IMR-90 (cell line): ENCODE measurements at regions not wholly inside any gene's neighbourhood (a gene's known extent, or its start where the extent isn't known, plus 50 kb on each side); places are given as distances from the start of the nearest gene placed in this dataset.
"Not testable (repeated sequence)": the region's sequence is repeated elsewhere in the genome, so short reads cannot be mapped to it uniquely, and the experiment has no call there.

Experiments
- ATAC-seq: fragments of 200-7000 bp; cut with Tn5 transposase; 2 replicates; pipeline ENCODE4 v1.9.1; 2020; ENCODE audit warnings: low read depth, mild to moderate bottlenecking, moderate library complexity
- BruUV-seq: library from RNA; stranded (reverse); fragments of 400-500 nt; replicated peaks from 2 replicates; lab custom pipeline; 2021; lab: Mats Ljungman, UMichigan
- CTCF ChIA-PET: fragments of 300-600 bp; formaldehyde crosslinking; extraction: SDS; loops from one replicate; lab custom pipeline; 2021; ENCODE audit warnings: antibody characterized with exemption; lab: Yijun Ruan, JAX
- POLR2A ChIA-PET: fragments of 300-600 bp; sonication (Branson Sonifier 250); formaldehyde crosslinking; loops from one replicate; lab custom pipeline; 2022; ENCODE audit warnings: antibody characterized with exemption; ENCODE audit not compliant: unreplicated experiment; lab: Charles Lee
- DNase-seq: peaks from one replicate; pipeline ENCODE4 v3.0.0; 2013
- H2AFZ ChIP-seq: replicated peaks from 2 replicates; pipeline ENCODE3; 2013; ENCODE audit warnings: low read length, mild to moderate bottlenecking; ENCODE audit not compliant: poor library complexity
- H2AK5ac ChIP-seq: 2 replicates; pipeline ENCODE4 v1.6.1; 2013; ENCODE audit warnings: low read depth, low read length, inconsistent platforms
- H2AK9ac ChIP-seq: replicated peaks from 2 replicates; pipeline ENCODE3; 2013; ENCODE audit warnings: mild to moderate bottlenecking, low read depth, low read length, moderate library complexity; ENCODE audit not compliant: poor library complexity
- H2BK120ac ChIP-seq: 2 replicates; pipeline ENCODE4 v1.6.1; 2013; ENCODE audit warnings: low read depth, low read length, inconsistent platforms
- H2BK15ac ChIP-seq: 3 replicates; pipeline ENCODE4 v1.6.1; 2013; ENCODE audit warnings: low read depth, low read length, inconsistent platforms
- H2BK20ac ChIP-seq: 2 replicates; pipeline ENCODE4 v1.6.1; 2013; ENCODE audit warnings: low read depth, mild to moderate bottlenecking, inconsistent platforms, low read length, moderate library complexity
- H2BK5ac ChIP-seq: 2 replicates; pipeline ENCODE4 v1.6.1; 2013; ENCODE audit warnings: mild to moderate bottlenecking, low read depth, low read length, inconsistent platforms; ENCODE audit not compliant: poor library complexity, severe bottlenecking
- H3K14ac ChIP-seq: replicated peaks from 2 replicates; pipeline ENCODE4 v1.6.1; 2013; ENCODE audit warnings: low read depth, low read length, inconsistent platforms
- H3K18ac ChIP-seq: 2 replicates; pipeline ENCODE4 v1.6.1; 2013; ENCODE audit warnings: low read depth, low read length, control low read depth
- H3K23ac ChIP-seq: 2 replicates; pipeline ENCODE4 v1.6.1; 2013; ENCODE audit warnings: low read depth, low read length, inconsistent platforms
- H3K27ac ChIP-seq: 2 replicates; pipeline ENCODE4 v1.5.1; 2013; ENCODE audit warnings: mild to moderate bottlenecking, control low read depth, low read length; ENCODE audit not compliant: insufficient read depth
- H3K27me3 ChIP-seq: 2 replicates; pipeline ENCODE4 v1.6.1; 2013; ENCODE audit warnings: low read length; ENCODE audit not compliant: control insufficient read depth, insufficient read depth
- H3K36me3 ChIP-seq: 2 replicates; pipeline ENCODE4 v1.6.1; 2013; ENCODE audit warnings: low read length, mixed read lengths; ENCODE audit not compliant: control insufficient read depth, insufficient read depth
- H3K4ac ChIP-seq: 2 replicates; pipeline ENCODE4 v1.6.1; 2013; ENCODE audit warnings: low read depth, low read length, inconsistent platforms
- H3K4me1 ChIP-seq: 2 replicates; pipeline ENCODE4 v1.6.1; 2013; ENCODE audit warnings: low read length, mixed read lengths; ENCODE audit not compliant: control insufficient read depth, insufficient read depth
- H3K4me2 ChIP-seq: 2 replicates; pipeline ENCODE4 v1.6.1; 2013; ENCODE audit warnings: low read depth, mild to moderate bottlenecking, control low read depth, low read length, moderate library complexity
- H3K4me3 ChIP-seq: 2 replicates; pipeline ENCODE4 v1.5.1; 2013; ENCODE audit warnings: low read depth, mild to moderate bottlenecking, control low read depth, low read length, moderate library complexity; ENCODE audit not compliant: insufficient read depth
- H3K56ac ChIP-seq: 2 replicates; pipeline ENCODE4 v1.6.1; 2013; ENCODE audit warnings: low read length, inconsistent platforms; ENCODE audit not compliant: insufficient read depth; ENCODE audit errors: extremely low read depth
- H3K79me1 ChIP-seq, 2 experiments: 2 replicates each; pipeline ENCODE4 v1.6.1; 2013; ENCODE audit warnings: low read length in 2 of 2, inconsistent platforms in 1 of 2, low read depth in 1 of 2
- H3K9ac ChIP-seq: 2 replicates; pipeline ENCODE4 v1.6.1; 2013; ENCODE audit warnings: low read depth, low read length, control low read depth
- H3K9me1 ChIP-seq: 2 replicates; pipeline ENCODE4 v1.6.1; 2013; ENCODE audit warnings: low read length, inconsistent platforms; ENCODE audit not compliant: insufficient read depth
- H3K9me3 ChIP-seq: 2 replicates; pipeline ENCODE4 v1.6.1; 2013; ENCODE audit warnings: low read length; ENCODE audit not compliant: control insufficient read depth, insufficient read depth
- H4K20me1 ChIP-seq: 2 replicates; pipeline ENCODE4 v1.6.1; 2013; ENCODE audit warnings: low read length, inconsistent platforms; ENCODE audit not compliant: insufficient read depth
- H4K5ac ChIP-seq: 2 replicates; pipeline ENCODE4 v1.6.1; 2013; ENCODE audit warnings: mild to moderate bottlenecking, low read depth, low read length, control low read depth
- H4K8ac ChIP-seq, 2 experiments: 2 replicates each; pipeline ENCODE4 v1.6.1; 2013; ENCODE audit warnings: low read depth in 2 of 2, low read length in 2 of 2, control low read depth in 1 of 2, inconsistent platforms in 1 of 2
- H4K91ac ChIP-seq: 2 replicates; pipeline ENCODE4 v1.6.1; 2013; ENCODE audit warnings: low read depth, low read length, inconsistent platforms; ENCODE audit not compliant: insufficient read depth
- ELK1 ChIP-seq: fragments of 150-350 bp; IDR thresholded peaks from 2 replicates; pipeline ENCODE4 v1.6.1; 2016; ENCODE audit warnings: low read depth, mild to moderate bottlenecking, low read length, moderate library complexity, borderline replicate concordance
- USF2 ChIP-seq: fragments of 150-350 bp; IDR thresholded peaks from 2 replicates; pipeline ENCODE4 v1.6.1; 2017; ENCODE audit warnings: mild to moderate bottlenecking, antibody characterized with exemption, low read length, low read depth
- WGBS, 2 experiments: methylation state at CpG; one replicate each; pipeline versions ENCODE4 v1.1.5 to v1.1.7; 2013; ENCODE audit warnings: missing lambda C conversion rate in 2 of 2; ENCODE audit not compliant: insufficient read length in 1 of 2; ENCODE audit errors: extremely low coverage in 2 of 2; 5-methylcytosine and 5-hydroxymethylcytosine counted together
- dilution Hi-C: fragments of 300-500 bp; cut with HindIII; formaldehyde crosslinking; loops from one replicate; pipeline ENCODE4 v1.14.3; 2018; ENCODE audit warnings: low sequenced_read_pairs; ENCODE audit not compliant: unreplicated experiment
- in situ Hi-C: fragments of 300-500 bp; cut with MboI; formaldehyde crosslinking; loops from 3 replicates; pipeline ENCODE4 v1.14.3; 2019; ENCODE audit warnings: low sequenced_read_pairs, inconsistent platforms, mixed read lengths
- intact Hi-C: fragments of 100-400 bp; cut with micrococcal nuclease; formaldehyde crosslinking; loops from 2 replicates; pipeline ENCODE4 v1.10.0; 2022

GRCh38 chr5:101716941-101717340 is 579.1 kb downstream of the SLCO4C1 start:
- Histone ChIP-seq H3K4me2 (no peak overlapping the region), H2AFZ (no peak overlapping the region), H4K91ac (no peak overlapping the region), H3K9me3 (no peaks in the 10 kb centered on the region), H3K4me1 (no peaks in the 10 kb centered on the region), H3K27ac (no peak overlapping the region), H3K9ac (no peak overlapping the region), H2BK120ac (no peak overlapping the region), H4K5ac (no peak overlapping the region), H3K23ac (no peak overlapping the region), H4K8ac (no peak overlapping the region), H3K9me1 (no peaks in the 10 kb centered on the region), H2AK9ac (no peak overlapping the region), H2BK20ac (no peak overlapping the region), H2AK5ac (no peak overlapping the region), H3K4me3 (no peak overlapping the region), H2BK5ac (no peak overlapping the region), H3K4ac (no peak overlapping the region), H2BK15ac (no peak overlapping the region), H3K56ac (no peak overlapping the region), H3K36me3 (no peaks in the 10 kb centered on the region), H3K27me3 (no peaks in the 10 kb centered on the region), H3K14ac (no peak overlapping the region), H4K20me1 (no peaks in the 10 kb centered on the region), H3K79me1 (no peaks in the 10 kb centered on the region), H3K18ac (no peak overlapping the region)
- intact Hi-C loops (no loop called here), in situ Hi-C loops (no loop called here), dilution Hi-C loops (no loop called here)
- ChIA-PET POLR2A (no interaction called here), CTCF (no interaction called here)
- no peak for TF ChIP-seq ELK1
- TF ChIP-seq USF2, result no peak
- no peak for DNase-seq
- no TSS peak for BruUV-seq
- WGBS, 2 experiments, result no CpG with 5 or more reads among the region's 1 CpG
- no peak for ATAC-seq

- not testable (repeated sequence) for ATAC-seq, DNase-seq, BruUV-seq
Measured at GRCh38 chr5:101715790-101716189, 580.3 kb downstream of the SLCO4C1 start.

More at GRCh38 chr5:101715790-101716189, 580.3 kb downstream of the SLCO4C1 start:
- H3K27me3 ChIP-seq, H3K79me1 ChIP-seq, H3K4ac ChIP-seq, H4K20me1 ChIP-seq, dilution Hi-C loops, in situ Hi-C loops, H2BK5ac ChIP-seq, H4K8ac ChIP-seq, H2AFZ ChIP-seq, H3K23ac ChIP-seq, H3K4me1 ChIP-seq, H3K9me3 ChIP-seq, H3K4me2 ChIP-seq, H3K9ac ChIP-seq, H3K4me3 ChIP-seq, H3K36me3 ChIP-seq, CTCF ChIA-PET, H2BK120ac ChIP-seq, H2BK15ac ChIP-seq, H3K9me1 ChIP-seq, H3K27ac ChIP-seq, H3K14ac ChIP-seq, H4K5ac ChIP-seq, H2AK5ac ChIP-seq, H2BK20ac ChIP-seq, H2AK9ac ChIP-seq, intact Hi-C loops, POLR2A ChIA-PET, H3K56ac ChIP-seq, H4K91ac ChIP-seq, H3K18ac ChIP-seq: not testable (repeated sequence)
- WGBS, 2 experiments, result 43% methylated on average over 1 of the region's 5 CpGs; no CpG with 5 or more reads in 1 of the 2 experiments
